GM21381 (cell line): ENCODE measurements at regions not wholly inside any gene's neighbourhood (a gene's known extent, or its start where the extent isn't known, plus 50 kb on each side); places are given as distances from the start of the nearest gene placed in this dataset.
"Not testable (repeated sequence)": the region's sequence is repeated elsewhere in the genome, so short reads cannot be mapped to it uniquely, and the experiment has no call there.

Experiments used
- ATAC-seq: cut with Tn5 transposase; IDR thresholded peaks from one replicate; pipeline ENCODE4 v1.9.1; 2021; ENCODE audit warnings: mild to moderate bottlenecking, moderate library complexity; ENCODE audit not compliant: unreplicated experiment

DNA sequence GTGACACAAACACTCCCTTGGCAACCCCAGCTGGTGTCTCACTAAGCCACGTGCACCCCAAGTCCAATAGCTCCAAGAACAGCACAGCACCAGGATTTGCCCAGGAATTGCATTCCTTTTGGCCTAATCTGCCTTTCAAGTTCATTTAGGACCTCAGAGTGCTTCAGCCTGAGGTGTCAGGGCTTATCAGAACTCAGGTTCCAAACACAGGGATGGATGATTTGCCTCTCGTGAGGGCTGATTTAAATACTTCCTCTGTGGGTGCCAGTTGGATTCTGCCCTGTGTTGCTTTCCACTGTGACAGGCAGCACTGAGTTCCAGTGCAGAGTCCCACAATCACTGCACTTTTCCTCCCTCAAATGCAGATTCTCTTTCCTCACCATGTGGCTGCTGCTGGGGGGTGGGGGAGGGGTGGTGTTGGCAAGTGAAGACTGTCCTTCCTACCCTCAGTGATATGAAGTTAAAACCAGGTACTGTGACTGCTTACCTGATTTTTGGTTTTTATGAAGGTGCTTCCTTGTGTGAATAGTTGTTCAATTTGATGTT lies 204.3 kb upstream of the STAC start:
- no peak for ATAC-seq

DNA sequence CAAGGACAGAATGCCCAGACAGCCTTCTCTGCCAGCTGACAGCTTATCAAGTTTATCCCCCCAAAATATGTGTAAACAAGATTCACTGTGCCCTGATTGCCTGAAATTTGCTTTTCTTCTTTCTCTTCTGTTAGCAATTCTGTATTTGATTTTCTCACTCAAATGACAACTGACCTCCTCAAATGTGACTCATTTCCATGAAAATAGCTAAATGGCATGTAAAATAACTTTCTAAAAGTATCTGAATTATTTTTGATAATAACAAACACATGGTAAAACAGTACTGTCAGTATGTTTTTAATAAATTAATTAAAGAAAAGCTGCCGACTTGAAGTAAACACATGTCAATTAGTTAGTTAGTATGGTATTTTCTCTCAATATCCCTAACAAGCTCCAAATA lies 202.3 kb upstream of the STAC start:
- no peak for ATAC-seq

DNA sequence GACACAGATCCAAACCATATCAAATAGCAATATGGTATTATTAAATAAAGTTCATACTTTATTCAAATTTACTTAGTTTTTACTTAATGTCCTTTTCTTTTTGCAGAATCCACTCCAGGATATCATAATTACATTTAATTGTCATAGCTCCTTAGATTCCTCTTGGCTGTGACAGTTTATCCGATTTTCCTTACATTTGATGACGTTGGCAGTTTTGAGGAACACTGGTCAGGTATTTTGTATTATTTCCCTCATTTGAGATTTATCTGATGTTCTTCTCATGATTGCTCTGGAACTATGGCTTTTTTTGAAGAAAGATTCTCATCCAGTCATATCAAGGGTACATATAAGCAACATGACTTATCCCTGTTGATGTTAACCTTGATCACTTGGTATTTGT lies 198.3 kb upstream of the STAC start:
- no peak for ATAC-seq

DNA sequence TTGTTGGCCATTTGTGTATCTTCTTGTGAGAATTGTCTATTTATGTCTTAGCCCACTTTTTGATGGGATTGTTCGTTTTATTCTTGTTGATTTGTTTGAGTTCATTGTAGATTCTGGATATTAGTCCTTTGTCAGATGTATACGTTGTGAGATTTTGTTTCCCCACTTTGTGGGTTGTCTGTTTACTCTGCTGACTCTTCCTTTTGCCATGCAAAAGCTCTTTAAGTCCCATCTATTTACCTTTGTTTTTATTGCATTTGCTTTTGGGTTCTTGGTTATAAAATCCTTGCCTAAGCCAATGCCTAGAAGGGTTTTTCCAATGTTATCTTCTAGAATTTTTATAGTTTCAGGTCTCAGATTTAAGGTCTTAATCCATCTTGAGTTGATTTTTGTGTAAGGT lies 193.1 kb upstream of the STAC start:
- ATAC-seq = not testable (repeated sequence)

GRCh38 chr3:36192901-36193300 lies 187.4 kb upstream of the STAC start:
- no peak for ATAC-seq

DNA sequence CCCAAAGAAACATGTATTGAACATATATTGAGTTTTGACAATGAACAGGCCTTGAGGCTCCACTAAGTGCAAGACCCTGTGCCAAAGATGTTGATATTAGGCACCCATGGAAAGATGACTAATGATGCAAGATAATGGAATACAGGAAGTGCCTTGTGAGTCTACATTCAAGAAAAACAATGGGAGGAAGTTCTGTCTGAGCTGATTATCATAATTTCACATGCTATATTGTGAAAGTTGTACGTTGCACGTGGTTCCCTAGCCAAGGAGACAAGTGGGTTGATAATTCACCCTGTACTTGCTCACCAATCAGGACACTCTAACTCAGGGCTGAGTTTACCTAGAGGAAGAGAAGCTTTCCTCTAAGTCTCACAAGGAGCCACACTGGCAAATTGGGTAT lies 186.9 kb upstream of the STAC start:
- no peak for ATAC-seq

GRCh38 chr3:36196058-36196457 lies 184.2 kb upstream of the STAC start:
- no peak for ATAC-seq

GRCh38 chr3:36197151-36197550 lies 183.2 kb upstream of the STAC start:
- no peak for ATAC-seq

GRCh38 chr3:36201546-36201945 lies 178.8 kb upstream of the STAC start:
- ATAC-seq = no peak

GRCh38 chr3:36206956-36207580 lies 173.2 kb upstream of the STAC start:
- ATAC-seq = no peak

DNA sequence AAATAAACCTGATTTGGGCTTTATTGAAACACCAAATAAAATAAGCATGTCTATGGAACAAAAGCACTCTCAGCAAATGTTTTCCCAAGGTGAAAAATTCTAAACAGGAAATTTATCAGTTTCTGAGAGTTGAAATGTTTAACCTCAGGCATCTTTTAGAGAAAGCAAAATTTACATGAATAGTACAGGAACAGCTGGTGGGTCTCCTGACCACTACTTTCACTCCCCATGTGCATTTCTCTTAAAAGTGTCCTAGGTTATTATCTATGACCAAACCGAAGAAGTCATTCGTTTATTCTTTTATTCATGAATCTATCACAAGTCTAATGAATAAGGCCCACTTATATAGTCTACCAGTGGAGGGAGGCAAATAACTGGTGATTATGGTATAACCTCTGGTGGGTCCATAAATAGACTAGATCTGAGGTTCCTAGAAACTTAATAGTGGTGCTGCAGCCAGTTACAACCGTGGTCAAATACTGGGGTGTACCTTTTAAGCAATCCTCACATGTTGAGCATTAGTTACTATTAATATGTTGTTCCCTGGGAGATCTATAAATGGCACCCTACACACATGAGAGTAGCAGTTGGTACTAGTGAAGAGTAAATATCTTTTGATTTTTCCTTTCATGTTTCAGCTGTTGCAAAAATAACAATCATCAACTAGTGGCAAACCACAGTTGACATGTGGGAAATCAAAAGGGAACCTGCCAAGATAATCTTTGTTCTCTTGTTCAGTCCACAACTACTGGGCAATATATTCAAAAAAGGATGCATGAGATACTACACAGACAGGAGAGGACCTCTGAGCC lies 169.3 kb upstream of the STAC start:
- no peak for ATAC-seq

- ATAC-seq = no peak
These were observed 168.7 kb upstream of the STAC start for GRCh38 chr3:36211652-36211999.

- ATAC-seq = no peak
These were observed 168.1 kb upstream of the STAC start for GRCh38 chr3:36212251-36212650.

- no peak for ATAC-seq
These were observed 165.8 kb upstream of the STAC start for GRCh38 chr3:36214460-36214859.

DNA sequence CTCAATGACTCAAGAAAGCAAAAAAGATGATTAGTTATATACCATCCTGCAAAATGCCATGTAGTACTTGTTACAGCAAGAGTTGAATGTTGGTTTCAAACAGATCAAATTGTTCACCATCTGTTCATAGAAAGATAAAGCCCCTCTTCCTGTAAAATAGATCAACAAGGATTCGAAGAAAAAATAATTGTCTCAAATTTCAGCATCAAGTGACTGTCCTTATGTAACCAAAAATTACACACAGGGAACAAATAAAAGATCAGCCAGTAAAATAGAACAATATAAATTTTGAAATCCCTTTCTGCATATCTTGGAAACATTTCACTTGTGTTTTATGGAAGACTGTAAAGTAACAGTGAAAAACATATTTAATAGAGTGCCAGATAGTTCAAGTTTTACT lies 165.1 kb upstream of the STAC start:
- ATAC-seq = no peak

DNA sequence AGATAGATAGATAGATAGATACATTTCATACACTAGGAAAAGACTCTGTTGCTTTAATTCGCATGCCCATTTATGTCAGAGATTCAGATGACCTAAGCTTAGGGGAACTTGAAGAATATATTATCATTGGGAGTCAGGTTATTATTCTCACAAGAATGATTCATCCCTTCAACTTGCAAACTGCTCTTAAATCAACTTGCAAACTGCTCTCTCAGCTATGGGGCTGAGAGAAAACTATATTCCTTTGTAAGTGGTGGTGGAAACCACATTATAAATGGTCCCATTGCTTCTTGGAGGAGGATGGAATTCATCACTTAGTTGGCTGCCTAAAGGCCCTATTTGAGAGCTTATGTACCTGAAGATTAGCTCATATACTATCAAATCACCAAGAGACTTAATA lies 160.9 kb upstream of the STAC start:
- no peak for ATAC-seq

GRCh38 chr3:36220173-36220572 lies 160.1 kb upstream of the STAC start:
- no peak for ATAC-seq

DNA sequence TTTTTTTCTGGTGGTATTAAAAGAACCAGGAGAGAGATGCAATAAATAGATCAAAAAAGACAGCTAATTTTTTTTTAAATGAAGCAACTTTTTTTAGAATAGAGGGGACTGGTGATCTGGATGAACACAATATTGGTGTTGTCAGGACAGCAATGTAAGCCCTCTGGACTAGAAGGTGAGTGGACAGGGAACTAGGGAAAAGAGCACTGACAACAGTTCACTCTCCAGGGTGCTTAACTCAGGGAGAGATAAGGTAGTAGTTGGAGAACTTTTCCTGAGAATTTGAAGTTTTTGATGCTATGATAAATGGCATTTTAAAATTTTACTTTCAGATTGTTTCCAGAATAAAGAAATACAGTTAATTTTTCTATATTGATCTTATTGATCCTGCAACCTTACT lies 158.3 kb upstream of the STAC start:
- ATAC-seq = no peak

GRCh38 chr3:36227980-36228379 lies 152.3 kb upstream of the STAC start:
- ATAC-seq = no peak

- no peak for ATAC-seq
These were observed 150.8 kb upstream of the STAC start for GRCh38 chr3:36229496-36229895.

GRCh38 chr3:36232797-36233489 lies 147.4 kb upstream of the STAC start:
- no peak for ATAC-seq

- no peak for ATAC-seq
These were observed 135.6 kb upstream of the STAC start for GRCh38 chr3:36244728-36245127.
